ENCODE measurements at regions not wholly inside any gene's neighbourhood (a gene's known extent, or its start where the extent isn't known, plus 50 kb on each side); places are given as distances from the start of the nearest gene placed in this dataset.

- TF ChIP-seq CTCF (CRISPR knock-in tag; IDR thresholded peaks at IDR 0.05) (no peak), SIN3A (IDR thresholded peaks at IDR 0.05; ENCODE audit: borderline replicate concordance, low read depth, low read length) (no peak)
Measured at GRCh38 chr2:128731994-128732650, 413.5 kb upstream of the HS6ST1 start.
